Naive thymus-derived CD8-positive, alpha-beta T cell (primary cell): ENCODE measurements at regions not wholly inside any gene's neighbourhood (a gene's known extent, or its start where the extent isn't known, plus 50 kb on each side); places are given as distances from the start of the nearest gene placed in this dataset.
A peak's percentile ranks its signal among the peaks of the same experiment; 100 is the strongest.
"Not testable (repeated sequence)": the region's sequence is repeated elsewhere in the genome, so short reads cannot be mapped to it uniquely, and the experiment has no call there.

ENCODE experiments used
- ATAC-seq, 2 donors: fragments of 150-1000 bp; cut with Tn5 transposase in 1 of 2; sonication (Bioruptor Pico), chemical (Tn5 transposase) in 1 of 2; 1 replicate in 1 of 2; 2 replicates in 1 of 2; pipeline ENCODE4 v1.10.0; 2021; ENCODE audit warnings: mild to moderate bottlenecking in 2 of 2, moderate library complexity in 2 of 2
- POLR2A ChIA-PET: fragments of 350-600 bp; sonication (Branson Sonifier 250); formaldehyde crosslinking; loops from one replicate; lab custom pipeline; 2021; ENCODE audit warnings: antibody characterized with exemption; lab: Charles Lee
- DNase-seq, 10 donors: peaks; one replicate each; pipeline versions ENCODE4 v3.0.0 to v3.0.0-alpha.2; 2020 to 2022
- H3K27ac Mint-ChIP-seq, 10 donors: one replicate each; pipeline ENCODE4 v1.8.0; 2020 to 2022; ENCODE audit warnings: mild to moderate bottlenecking in 10 of 10, mixed read lengths in 10 of 10, moderate library complexity in 4 of 10, inconsistent platforms in 1 of 10
- H3K27me3 Mint-ChIP-seq, 5 donors: one replicate each; pipeline ENCODE4 v1.8.0; 2021 to 2022; ENCODE audit warnings: mixed read lengths in 5 of 5
- H3K36me3 Mint-ChIP-seq, 3 donors: one replicate each; pipeline ENCODE4 v1.8.0; 2020 to 2022; ENCODE audit warnings: mixed read lengths in 3 of 3, mild to moderate bottlenecking in 2 of 3, inconsistent platforms in 1 of 3
- H3K4me1 Mint-ChIP-seq, 4 donors: one replicate each; pipeline ENCODE4 v1.8.0; 2021 to 2022; ENCODE audit warnings: mixed read lengths in 4 of 4
- H3K4me3 Mint-ChIP-seq, 10 donors: one replicate each; pipeline ENCODE4 v1.8.0; 2020 to 2022; ENCODE audit warnings: mild to moderate bottlenecking in 10 of 10, mixed read lengths in 10 of 10, moderate library complexity in 6 of 10, inconsistent platforms in 1 of 10
- H3K9me3 Mint-ChIP-seq, 9 donors: one replicate each; pipeline ENCODE4 v1.8.0; 2020 to 2022; ENCODE audit warnings: mixed read lengths in 9 of 9, mild to moderate bottlenecking in 3 of 9, inconsistent platforms in 1 of 9, moderate library complexity in 1 of 9

- POLR2A ChIA-PET = no interaction called here
- Mint-ChIP-seq H3K36me3 (no peaks in the 10 kb centered on the region), H3K4me3 (no peak overlapping the region), H3K4me1 (no peaks in the 10 kb centered on the region), H3K27me3 (no peaks in the 10 kb centered on the region), H3K9me3 (no peaks in the 10 kb centered on the region), H3K27ac (peak overlapping the region in 1 of 10 donors; percentile 2)
- no peak for ATAC-seq
- no peak for DNase-seq
Measured at GRCh38 chr5:118434522-118434921, 553.8 kb downstream of the DTWD2 start.

DNA sequence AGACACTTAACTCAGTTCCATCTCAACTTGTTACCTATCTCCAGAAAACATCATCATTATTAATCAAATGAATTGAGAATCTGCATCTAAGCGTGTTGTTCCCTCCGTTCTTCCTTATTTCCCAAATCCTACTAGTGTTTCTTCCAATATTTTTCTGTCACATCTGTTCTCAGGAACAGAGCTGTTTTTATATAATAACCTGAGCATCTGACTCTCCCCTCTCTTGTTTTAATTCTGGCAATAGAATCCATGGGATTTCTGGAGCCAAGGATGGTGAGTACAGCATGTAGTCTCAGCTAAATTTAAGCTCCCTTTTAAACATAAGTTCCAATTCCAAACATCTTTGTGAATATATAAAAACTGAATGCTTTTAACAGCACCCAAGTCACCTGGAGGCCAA, 558.3 kb downstream of the DTWD2 start:
- Mint-ChIP-seq H3K9me3 (peaks cover 0 to 13% (median 6%) of the 10 kb centered on the region in 9 donors), H3K27me3 (no peaks in the 10 kb centered on the region), H3K27ac (no peak overlapping the region), H3K36me3 (no peaks in the 10 kb centered on the region), H3K4me1 (no peaks in the 10 kb centered on the region), H3K4me3 (no peak overlapping the region)
- DNase-seq (no peak), ATAC-seq (no peak)
- POLR2A ChIA-PET = no interaction called here

DNA sequence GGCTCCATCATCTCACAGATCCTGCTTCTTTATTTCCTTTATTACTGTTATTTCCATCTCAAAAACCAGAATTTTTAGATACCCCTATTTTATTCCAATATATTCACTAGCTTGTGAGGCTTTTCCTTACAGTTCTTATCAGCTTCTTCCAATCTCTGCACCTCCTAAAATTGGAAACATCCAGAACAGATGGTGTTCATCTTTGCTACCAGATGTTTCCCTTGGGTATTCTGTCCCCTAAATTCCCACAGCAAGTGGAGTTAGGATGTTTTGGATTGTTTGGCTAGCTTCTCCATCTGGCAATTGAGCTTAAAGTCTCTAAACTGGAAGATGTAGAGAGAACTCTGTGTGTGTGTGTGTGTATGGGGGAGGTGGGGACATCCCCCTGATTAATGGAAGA, 580.4 kb downstream of the DTWD2 start:
- Mint-ChIP-seq H3K9me3 (peaks cover 0 to 26% (median 8%) of the 10 kb centered on the region in 9 donors), H3K27ac (no peak overlapping the region), H3K4me1 (no peaks in the 10 kb centered on the region), H3K4me3 (no peak overlapping the region), H3K27me3 (peaks cover 0 to 5% (median 0%) of the 10 kb centered on the region in 5 donors), H3K36me3 (no peaks in the 10 kb centered on the region)
- POLR2A ChIA-PET = no interaction called here
- DNase-seq = no peak
- no peak for ATAC-seq

- ATAC-seq (no peak), DNase-seq (no peak)
- H3K4me3 Mint-ChIP-seq = no peak overlapping the region
- POLR2A ChIA-PET = no interaction called here
- H3K27ac Mint-ChIP-seq = no peak overlapping the region
- no peaks in the 10 kb centered on the region for H3K36me3 Mint-ChIP-seq
- no peaks in the 10 kb centered on the region for H3K4me1 Mint-ChIP-seq
- H3K27me3 Mint-ChIP-seq = peaks cover 0 to 5% (median 0%) of the 10 kb centered on the region in 5 donors
- H3K9me3 Mint-ChIP-seq = peaks cover 0 to 26% (median 9%) of the 10 kb centered on the region in 9 donors
Measured at GRCh38 chr5:118405650-118406061, 582.7 kb downstream of the DTWD2 start.

- peaks cover 0 to 16% (median 4%) of the 10 kb centered on the region in 9 donors for H3K9me3 Mint-ChIP-seq
- DNase-seq (no peak), ATAC-seq (no peak)
- no peak overlapping the region for H3K4me3 Mint-ChIP-seq
- H3K27me3 Mint-ChIP-seq = no peaks in the 10 kb centered on the region
- peak overlapping the region in 1 of 10 donors; percentile 78 for H3K27ac Mint-ChIP-seq
- no peaks in the 10 kb centered on the region for H3K4me1 Mint-ChIP-seq
- no peaks in the 10 kb centered on the region for H3K36me3 Mint-ChIP-seq
- POLR2A ChIA-PET = no interaction called here
Measured at GRCh38 chr5:118397236-118397635, 591.1 kb downstream of the DTWD2 start.

GRCh38 chr5:118392491-118392890, 595.9 kb downstream of the DTWD2 start:
- Mint-ChIP-seq H3K36me3 (no peaks in the 10 kb centered on the region), H3K27me3 (no peaks in the 10 kb centered on the region), H3K4me1 (no peaks in the 10 kb centered on the region), H3K4me3 (no peak overlapping the region), H3K27ac (no peak overlapping the region), H3K9me3 (peaks cover 0 to 11% (median 3%) of the 10 kb centered on the region in 9 donors)
- no peak for ATAC-seq
- no peak for DNase-seq
- POLR2A ChIA-PET = no interaction called here

DNA sequence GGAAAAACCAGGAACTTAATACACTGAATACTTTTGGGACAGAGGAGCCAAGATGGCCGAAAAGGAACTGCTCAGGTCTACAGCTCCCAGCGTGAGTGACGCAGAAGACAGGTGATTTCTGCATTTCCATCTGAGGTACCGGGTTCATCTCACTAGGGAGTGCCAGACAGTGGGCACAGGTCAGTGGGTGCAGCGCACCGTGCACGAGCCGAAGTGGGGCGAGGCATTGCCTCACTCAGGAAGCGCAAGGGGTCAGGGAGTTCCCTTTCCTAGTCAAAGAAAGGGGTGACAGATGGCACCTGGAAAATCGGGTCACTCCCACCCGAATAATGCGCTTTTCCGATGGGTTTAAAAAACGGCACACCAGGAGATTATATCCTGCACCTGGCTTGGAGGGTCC, 605.4 kb downstream of the DTWD2 start:
- H3K4me3 Mint-ChIP-seq, H3K36me3 Mint-ChIP-seq, DNase-seq, ATAC-seq, H3K4me1 Mint-ChIP-seq, H3K27ac Mint-ChIP-seq, POLR2A ChIA-PET, H3K27me3 Mint-ChIP-seq: not testable (repeated sequence)
- H3K9me3 Mint-ChIP-seq = peaks cover 0 to 21% (median 10%) of the 10 kb centered on the region in 9 donors

GRCh38 chr5:118379470-118379869, 608.9 kb downstream of the DTWD2 start:
- Mint-ChIP-seq H3K36me3 (no peaks in the 10 kb centered on the region), H3K27me3 (no peaks in the 10 kb centered on the region), H3K4me1 (no peaks in the 10 kb centered on the region), H3K27ac (no peak overlapping the region), H3K9me3 (peaks cover 0 to 13% (median 9%) of the 10 kb centered on the region in 9 donors), H3K4me3 (no peak overlapping the region)
- DNase-seq = no peak
- POLR2A ChIA-PET = no interaction called here
- no peak for ATAC-seq

- Mint-ChIP-seq H3K9me3 (peaks cover 0 to 12% (median 6%) of the 10 kb centered on the region in 9 donors), H3K4me3 (no peak overlapping the region), H3K27me3 (no peaks in the 10 kb centered on the region), H3K36me3 (no peaks in the 10 kb centered on the region), H3K4me1 (no peaks in the 10 kb centered on the region), H3K27ac (no peak overlapping the region)
- POLR2A ChIA-PET = no interaction called here
- DNase-seq (no peak), ATAC-seq (no peak)
Measured at GRCh38 chr5:118378959-118379358, 609.4 kb downstream of the DTWD2 start.

- Mint-ChIP-seq H3K4me1 (no peaks in the 10 kb centered on the region), H3K36me3 (no peaks in the 10 kb centered on the region), H3K4me3 (no peak overlapping the region), H3K9me3 (peaks cover 0 to 11% (median 5%) of the 10 kb centered on the region in 9 donors), H3K27ac (no peak overlapping the region), H3K27me3 (peaks cover 0 to 1% (median 0%) of the 10 kb centered on the region in 5 donors)
- POLR2A ChIA-PET = no interaction called here
- no peak for DNase-seq
- ATAC-seq = no peak
Measured at GRCh38 chr5:118377420-118377819, 610.9 kb downstream of the DTWD2 start.

- POLR2A ChIA-PET = no interaction called here
- H3K9me3 Mint-ChIP-seq = peaks cover 0 to 4% (median 0%) of the 10 kb centered on the region in 9 donors
- peaks cover 0 to 1% (median 0%) of the 10 kb centered on the region in 5 donors for H3K27me3 Mint-ChIP-seq
- no peaks in the 10 kb centered on the region for H3K4me1 Mint-ChIP-seq
- no peak overlapping the region for H3K4me3 Mint-ChIP-seq
- no peak for ATAC-seq
- no peak overlapping the region for H3K27ac Mint-ChIP-seq
- no peak for DNase-seq
- H3K36me3 Mint-ChIP-seq = no peaks in the 10 kb centered on the region
Measured at GRCh38 chr5:118371973-118372831, 616.1 kb downstream of the DTWD2 start.

DNA sequence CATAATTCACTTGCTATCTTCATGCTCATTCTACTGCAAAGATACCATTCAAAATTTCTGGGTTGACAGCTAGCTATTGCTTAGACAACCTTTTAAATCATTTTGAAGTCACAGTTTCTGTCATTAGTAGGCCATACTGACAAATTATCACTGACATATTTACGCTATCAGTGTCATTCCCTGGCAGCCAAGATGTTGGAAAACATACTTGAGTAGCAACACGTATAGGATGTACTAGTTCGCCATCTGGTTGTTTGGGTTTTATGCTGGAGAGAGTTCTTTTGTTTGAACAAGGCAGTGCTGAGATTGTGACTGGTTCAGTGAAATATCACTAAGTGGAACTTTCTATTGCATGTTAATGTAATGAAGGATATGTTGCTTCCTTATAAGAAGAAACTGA, 621.9 kb downstream of the DTWD2 start:
- DNase-seq (no peak), ATAC-seq (no peak)
- H3K9me3 Mint-ChIP-seq = peaks cover 0 to 14% (median 5%) of the 10 kb centered on the region in 9 donors
- no peak overlapping the region for H3K27ac Mint-ChIP-seq
- no peaks in the 10 kb centered on the region for H3K27me3 Mint-ChIP-seq
- POLR2A ChIA-PET = no interaction called here
- no peak overlapping the region for H3K4me3 Mint-ChIP-seq
- H3K36me3 Mint-ChIP-seq = no peaks in the 10 kb centered on the region
- no peaks in the 10 kb centered on the region for H3K4me1 Mint-ChIP-seq

DNA sequence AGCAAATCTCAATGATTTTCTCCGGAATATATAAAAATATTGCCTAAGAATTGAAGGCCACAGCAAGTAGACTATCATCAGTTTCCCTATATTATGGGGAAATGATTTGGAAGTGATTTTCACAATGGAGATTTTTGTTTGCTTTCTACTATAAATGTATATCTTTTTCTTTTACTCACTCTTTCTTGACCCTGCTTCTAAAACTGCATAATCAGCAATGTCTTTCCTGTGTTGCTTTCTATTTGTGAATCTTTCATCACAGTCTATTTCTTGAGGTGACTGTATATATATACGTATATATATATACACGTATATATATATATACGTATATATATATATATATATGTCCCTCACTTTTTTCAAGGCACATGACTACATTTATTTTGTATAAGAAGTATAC, 622.6 kb downstream of the DTWD2 start:
- H3K27ac Mint-ChIP-seq = no peak overlapping the region
- H3K27me3 Mint-ChIP-seq = no peaks in the 10 kb centered on the region
- ATAC-seq = no peak
- H3K4me1 Mint-ChIP-seq = no peaks in the 10 kb centered on the region
- H3K36me3 Mint-ChIP-seq = no peaks in the 10 kb centered on the region
- no peak overlapping the region for H3K4me3 Mint-ChIP-seq
- POLR2A ChIA-PET = no interaction called here
- DNase-seq = no peak
- peaks cover 0 to 14% (median 4%) of the 10 kb centered on the region in 9 donors for H3K9me3 Mint-ChIP-seq
